ENCODE measurements at regions not wholly inside any gene's neighbourhood (a gene's known extent, or its start where the extent isn't known, plus 50 kb on each side); places are given as distances from the start of the nearest gene placed in this dataset.

DNA sequence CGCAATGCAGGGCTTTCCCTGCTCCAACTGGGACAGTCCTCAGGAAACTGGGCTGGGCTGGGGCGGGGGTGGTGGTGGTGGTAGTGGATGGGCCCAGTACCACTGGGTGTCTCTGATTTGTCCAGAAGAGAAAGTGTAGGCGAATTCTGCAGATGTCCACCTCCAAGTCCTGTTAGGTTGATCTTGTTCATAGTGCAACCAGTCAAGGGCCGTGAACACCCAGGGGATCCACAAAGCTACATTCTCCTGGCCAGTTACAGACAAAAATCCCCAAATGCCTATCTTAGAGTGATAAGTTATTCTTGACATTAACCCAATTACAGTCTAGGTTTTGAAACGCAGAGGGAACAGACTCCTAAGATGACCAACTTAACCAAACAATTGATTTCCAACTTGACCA is 97.5 kb upstream of the SHB start:
- TF ChIP-seq CTCF (conservative IDR thresholded peaks at IDR 0.05; ENCODE audit: low read length) (no peak), EZH2phosphoT487 (IDR thresholded peaks at IDR 0.05; ENCODE audit: borderline replicate concordance) (no peak)

Data from Loucy (cell line).